Fibroblast of pulmonary artery (primary cell): ENCODE measurements at regions not wholly inside any gene's neighbourhood (a gene's known extent, or its start where the extent isn't known, plus 50 kb on each side); places are given as distances from the start of the nearest gene placed in this dataset.

Experiments used
- DNase-seq: peaks from one replicate; pipeline ENCODE4 v3.0.0-alpha.2; 2010; ENCODE audit warnings: low read depth
- H3K4me3 ChIP-seq: replicated peaks from 2 replicates; pipeline ENCODE4 v1.5.1; 2011; ENCODE audit warnings: low read depth, mild to moderate bottlenecking, control low read depth, low read length, moderate library complexity
- CTCF ChIP-seq: IDR thresholded peaks from 2 replicates; pipeline ENCODE4 v1.5.1; 2011; ENCODE audit warnings: mild to moderate bottlenecking, control low read depth, low read length, inconsistent platforms; ENCODE audit errors: missing control alignments

GRCh38 chrX:124679199-124679598 lies 332.8 kb downstream of the SH2D1A start:
- no peak for TF ChIP-seq CTCF
- no peak for DNase-seq
- H3K4me3 ChIP-seq: no peak overlapping the region

DNA sequence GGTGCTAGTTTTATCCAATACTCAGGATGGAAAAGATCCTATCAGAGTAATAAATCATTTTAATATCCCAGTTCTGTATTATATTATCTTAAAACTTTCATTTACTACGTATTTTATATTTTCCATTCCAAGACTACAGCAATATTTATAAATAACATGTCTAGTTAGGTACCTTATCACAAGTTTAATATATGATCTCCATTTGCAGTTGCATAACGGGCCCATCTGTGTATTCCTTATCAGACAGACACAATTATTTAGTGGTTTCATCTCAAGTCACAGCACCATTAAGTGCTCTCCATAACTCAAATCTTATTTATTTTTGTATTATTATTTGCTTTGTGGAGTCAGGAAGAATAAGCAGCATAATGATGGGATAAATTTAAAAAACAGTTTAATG lies 333.9 kb downstream of the SH2D1A start:
- TF ChIP-seq CTCF: no peak
- no peak overlapping the region for H3K4me3 ChIP-seq
- no peak for DNase-seq

- no peak for DNase-seq
- no peak overlapping the region for H3K4me3 ChIP-seq
- TF ChIP-seq CTCF: no peak
Observed at GRCh38 chrX:124690495-124690894, 344.1 kb downstream of the SH2D1A start.

- no peak overlapping the region for H3K4me3 ChIP-seq
- no peak for DNase-seq
- TF ChIP-seq CTCF: no peak
Observed at GRCh38 chrX:124699876-124700275, 353.5 kb downstream of the SH2D1A start.

- H3K4me3 ChIP-seq: no peak overlapping the region
- no peak for DNase-seq
- no peak for TF ChIP-seq CTCF
Observed at GRCh38 chrX:124717537-124717936, 371.2 kb downstream of the SH2D1A start.

DNA sequence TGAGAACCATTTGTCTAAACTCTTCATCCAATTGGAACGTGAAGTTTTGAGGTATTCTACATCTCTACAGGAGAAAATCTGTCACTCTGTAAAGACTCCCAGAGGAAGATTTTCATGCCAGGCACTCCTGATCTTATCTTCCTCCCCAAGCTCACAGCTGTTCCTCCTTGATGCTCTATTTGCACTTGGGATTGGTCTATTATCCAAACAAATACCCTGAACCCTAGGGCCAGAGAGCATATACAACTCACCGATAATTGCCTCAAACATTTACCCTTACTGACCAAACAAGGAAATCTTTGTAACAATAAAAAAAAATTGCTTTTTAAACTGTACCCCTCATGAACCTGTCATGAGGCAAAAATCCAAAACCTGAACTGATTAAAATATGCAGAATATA lies 372.7 kb downstream of the SH2D1A start:
- no peak overlapping the region for H3K4me3 ChIP-seq
- no peak for TF ChIP-seq CTCF
- no peak for DNase-seq

DNA sequence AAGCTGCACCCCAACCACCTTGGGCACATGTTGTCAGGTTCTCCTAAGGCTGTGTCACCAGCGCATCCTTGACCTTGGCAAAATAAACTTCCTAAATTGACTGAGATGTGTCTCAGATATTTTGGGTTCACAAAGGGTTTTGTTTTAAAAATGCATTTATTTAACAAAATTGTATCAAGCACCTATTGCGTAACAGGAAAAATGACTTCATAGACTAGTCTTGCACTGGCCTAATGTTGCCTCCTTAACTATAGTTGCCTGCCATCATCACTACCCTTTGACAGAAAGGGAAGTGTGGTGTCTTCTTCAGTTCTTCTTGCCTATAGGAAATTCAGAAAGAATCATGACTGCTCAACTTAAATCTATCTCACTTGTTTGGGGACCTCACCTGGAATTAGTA lies 374.2 kb downstream of the SH2D1A start:
- H3K4me3 ChIP-seq: no peak overlapping the region
- no peak for TF ChIP-seq CTCF
- DNase-seq: no peak
